Uterus (tissue), 2 donors: ENCODE measurements at regions not wholly inside any gene's neighbourhood (a gene's known extent, or its start where the extent isn't known, plus 50 kb on each side); places are given as distances from the start of the nearest gene placed in this dataset.

Source experiments
- CTCF ChIP-seq, 4 experiments: fragments of 200-600 bp in 2 of 4; fragments of 450-650 bp in 2 of 4; sonication (generic) in 2 of 4; IDR thresholded peaks; one replicate each; pipeline ENCODE4 v1.5.1; 2016 to 2019; ENCODE audit warnings: antibody characterized with exemption in 4 of 4, mild to moderate bottlenecking in 2 of 4, moderate library complexity in 1 of 4
- POLR2A ChIP-seq, 2 donors: fragments of 450-650 bp; IDR thresholded peaks; one replicate each; pipeline ENCODE4 v1.6.1; 2016; ENCODE audit warnings: antibody characterized with exemption in 2 of 2, mild to moderate bottlenecking in 1 of 2, moderate library complexity in 1 of 2

- TF ChIP-seq CTCF (IDR thresholded peaks at IDR 0.05) (no peak), POLR2A (IDR thresholded peaks at IDR 0.05) (no peak)
These were observed 269.3 kb downstream of the TTC32 start for GRCh38 chr2:19632403-19632991.
